Posterior vena cava (tissue), 2 donors: ENCODE measurements at regions not wholly inside any gene's neighbourhood (a gene's known extent, or its start where the extent isn't known, plus 50 kb on each side); places are given as distances from the start of the nearest gene placed in this dataset.
"Not testable (repeated sequence)": the region's sequence is repeated elsewhere in the genome, so short reads cannot be mapped to it uniquely, and the experiment has no call there.

Source experiments
- DNase-seq: peaks from one replicate; pipeline ENCODE4 v3.0.0-alpha.2; 2020; ENCODE audit warnings: low spot score
- intact Hi-C, 2 donors: fragments of 100-400 bp; cut with DNase I; formaldehyde crosslinking; loops; one replicate each; pipeline versions ENCODE4 v1.14.1 to v1.14.2; 2022 to 2023
- donor health status: DM: yes; HTN: yes; CAD: no.
- donor health status: DM: yes; HTN: yes; CAD: no.

GRCh38 chr18:28735731-28736130, 558.8 kb upstream of the CDH2 start:
- intact Hi-C loops: loop anchor here in 1 of 2 donors (10.0 kb wide), 1 partner anchor 61 kb away; no protein-coding TSS in a partner anchor
- no peak for DNase-seq

- DNase-seq: no peak
- intact Hi-C loops: no loop called here
These were observed 552.4 kb upstream of the CDH2 start for GRCh38 chr18:28729321-28729720.

- intact Hi-C loops: no loop called here
- no peak for DNase-seq
These were observed 552.0 kb upstream of the CDH2 start for GRCh38 chr18:28728891-28729290.

- DNase-seq: peak; percentile 66
These were observed 550.3 kb upstream of the CDH2 start for GRCh38 chr18:28727189-28727588.

GRCh38 chr18:28725876-28726275, 548.9 kb upstream of the CDH2 start:
- intact Hi-C loops: no loop called here
- DNase-seq: no peak

More at GRCh38 chr18:28727189-28727588, 550.3 kb upstream of the CDH2 start:
- intact Hi-C loops: not testable (repeated sequence)

- intact Hi-C loops: no loop called here
- no peak for DNase-seq
These were observed 546.6 kb upstream of the CDH2 start for GRCh38 chr18:28723506-28723905.

GRCh38 chr18:28718696-28719095, 541.8 kb upstream of the CDH2 start:
- intact Hi-C loops: loop anchor here in 1 of 2 donors (10.0 kb wide), 1 partner anchor 56 kb away; no protein-coding TSS in a partner anchor
- no peak for DNase-seq

- intact Hi-C loops: loop anchor here in 1 of 2 donors (10.0 kb wide), 1 partner anchor 58 kb away; no protein-coding TSS in a partner anchor
These were observed 539.4 kb upstream of the CDH2 start for GRCh38 chr18:28716338-28716737.

GRCh38 chr18:28715206-28715605, 538.3 kb upstream of the CDH2 start:
- DNase-seq: no peak
- intact Hi-C loops: loop anchor here in 1 of 2 donors (10.0 kb wide), 1 partner anchor 60 kb away; no protein-coding TSS in a partner anchor

More at GRCh38 chr18:28716338-28716737, 539.4 kb upstream of the CDH2 start:
- no peak for DNase-seq

GRCh38 chr18:28714498-28714897, 537.6 kb upstream of the CDH2 start:
- intact Hi-C loops: loop anchor here in 1 of 2 donors (10.0 kb wide), 1 partner anchor 60 kb away; no protein-coding TSS in a partner anchor
- no peak for DNase-seq

GRCh38 chr18:28712796-28713425, 536.0 kb upstream of the CDH2 start:
- intact Hi-C loops: loop anchor here in 1 of 2 donors (10.0 kb wide), 1 partner anchor 62 kb away; no protein-coding TSS in a partner anchor
- no peak for DNase-seq

GRCh38 chr18:28712172-28712571, 535.2 kb upstream of the CDH2 start:
- intact Hi-C loops: loop anchor here in 1 of 2 donors (10.0 kb wide), 1 partner anchor 63 kb away; no protein-coding TSS in a partner anchor
- DNase-seq: no peak

- intact Hi-C loops: loop anchor here in 1 of 2 donors (10.0 kb wide), 1 partner anchor 64 kb away; no protein-coding TSS in a partner anchor
- no peak for DNase-seq
These were observed 534.2 kb upstream of the CDH2 start for GRCh38 chr18:28711096-28711495.

GRCh38 chr18:28707006-28707405, 530.1 kb upstream of the CDH2 start:
- intact Hi-C loops: no loop called here
- no peak for DNase-seq

GRCh38 chr18:28706397-28706796, 529.5 kb upstream of the CDH2 start:
- intact Hi-C loops: no loop called here
- DNase-seq: no peak

GRCh38 chr18:28705482-28705881, 528.6 kb upstream of the CDH2 start:
- no peak for DNase-seq
- intact Hi-C loops: no loop called here

- DNase-seq: no peak
- intact Hi-C loops: no loop called here
These were observed 515.4 kb upstream of the CDH2 start for GRCh38 chr18:28692337-28692736.

GRCh38 chr18:28691496-28691840, 514.5 kb upstream of the CDH2 start:
- no peak for DNase-seq
- intact Hi-C loops: no loop called here

- DNase-seq: no peak
- intact Hi-C loops: no loop called here
These were observed 514.0 kb upstream of the CDH2 start for GRCh38 chr18:28690836-28691495.

- intact Hi-C loops: no loop called here
- DNase-seq: no peak
These were observed 513.2 kb upstream of the CDH2 start for GRCh38 chr18:28690100-28690499.

GRCh38 chr18:28689588-28689987, 512.7 kb upstream of the CDH2 start:
- no peak for DNase-seq
- intact Hi-C loops: no loop called here
